GM18867 (cell line): ENCODE measurements at regions not wholly inside any gene's neighbourhood (a gene's known extent, or its start where the extent isn't known, plus 50 kb on each side); places are given as distances from the start of the nearest gene placed in this dataset.

Experiments
- ATAC-seq: cut with Tn5 transposase; IDR thresholded peaks from one replicate; pipeline ENCODE4 v1.9.1; 2021; ENCODE audit warnings: mild to moderate bottlenecking, moderate library complexity; ENCODE audit not compliant: unreplicated experiment

GRCh38 chr20:50272724-50273446, 82.3 kb downstream of the CEBPB start:
- ATAC-seq, result no peak

GRCh38 chr20:50273601-50274491, 83.2 kb downstream of the CEBPB start:
- no peak for ATAC-seq

GRCh38 chr20:50274570-50275430, 84.2 kb downstream of the CEBPB start:
- ATAC-seq, result no peak

GRCh38 chr20:50276119-50277063, 85.8 kb downstream of the CEBPB start:
- ATAC-seq, result no peak

- no peak for ATAC-seq
These were observed 86.4 kb downstream of the CEBPB start for GRCh38 chr20:50277064-50277415.

GRCh38 chr20:50277460-50278376, 87.1 kb downstream of the CEBPB start:
- ATAC-seq, result no peak

- ATAC-seq, result no peak
These were observed 87.7 kb downstream of the CEBPB start for GRCh38 chr20:50278377-50278683.

- no peak for ATAC-seq
These were observed 88.3 kb downstream of the CEBPB start for GRCh38 chr20:50278684-50279531.

GRCh38 chr20:50279988-50280850, 89.6 kb downstream of the CEBPB start:
- ATAC-seq, result no peak

- ATAC-seq, result no peak
These were observed 90.4 kb downstream of the CEBPB start for GRCh38 chr20:50280851-50281655.

GRCh38 chr20:50281831-50282591, 91.4 kb downstream of the CEBPB start:
- no peak for ATAC-seq

GRCh38 chr20:50282592-50283241, 92.1 kb downstream of the CEBPB start:
- no peak for ATAC-seq

GRCh38 chr20:50283370-50283769, 92.7 kb downstream of the CEBPB start:
- no peak for ATAC-seq

GRCh38 chr20:50283922-50284810, 93.5 kb downstream of the CEBPB start:
- ATAC-seq, result no peak
